Mesothelial cell of epicardium (in vitro differentiated cells): ENCODE measurements at regions not wholly inside any gene's neighbourhood (a gene's known extent, or its start where the extent isn't known, plus 50 kb on each side); places are given as distances from the start of the nearest gene placed in this dataset.

Experiments
- DNase-seq, 2 experiments: peaks; one replicate each; pipeline ENCODE4 v3.0.0; 2021; ENCODE audit warnings: low spot score in 2 of 2; ENCODE audit not compliant: unreplicated experiment in 2 of 2
- H3K27ac Mint-ChIP-seq: 2 replicates; pipeline ENCODE4 v1.8.0; 2021; ENCODE audit warnings: mixed read lengths
- H3K27me3 Mint-ChIP-seq: 2 replicates; pipeline ENCODE4 v1.8.0; 2021; ENCODE audit warnings: low read depth, mixed read lengths
- H3K36me3 Mint-ChIP-seq: 2 replicates; pipeline ENCODE4 v1.8.0; 2021; ENCODE audit warnings: mixed read lengths
- H3K4me1 Mint-ChIP-seq: 2 replicates; pipeline ENCODE4 v1.8.0; 2021; ENCODE audit warnings: mixed read lengths
- H3K4me3 Mint-ChIP-seq: 2 replicates; pipeline ENCODE4 v1.8.0; 2021; ENCODE audit warnings: mild to moderate bottlenecking, moderate library complexity, mixed read lengths
- H3K9me3 Mint-ChIP-seq: 2 replicates; pipeline ENCODE4 v1.8.0; 2021; ENCODE audit warnings: mixed read lengths
- CTCF ChIP-seq: fragments of 200-600 bp; sonication (generic); IDR thresholded peaks from one replicate; pipeline ENCODE4 v1.5.0; 2021; ENCODE audit warnings: antibody characterized with exemption; ENCODE audit not compliant: unreplicated experiment

DNA sequence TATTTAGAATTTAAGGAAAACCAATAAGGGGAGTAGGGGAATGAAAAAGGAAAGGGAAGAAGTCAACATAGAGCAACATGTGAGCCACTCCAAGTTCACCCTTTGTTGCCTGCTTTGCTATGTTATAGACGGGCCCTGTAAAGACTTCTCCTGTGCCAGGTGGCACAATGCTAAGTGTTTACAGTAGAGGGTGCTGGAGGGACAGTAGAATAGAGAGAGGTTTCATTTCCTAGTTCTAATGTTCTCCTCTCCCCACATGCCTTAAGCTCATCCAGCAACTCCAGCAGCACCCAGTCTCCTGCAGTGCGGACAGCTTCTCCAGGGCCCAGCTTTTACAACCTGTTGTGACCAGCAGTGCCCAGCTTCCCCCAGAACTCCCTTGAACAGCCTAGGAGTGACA, 468.0 kb downstream of the HS3ST3B1 start:
- no peak overlapping the region for H3K27ac Mint-ChIP-seq
- TF ChIP-seq CTCF = no peak
- no peak overlapping the region for H3K4me3 Mint-ChIP-seq
- peaks cover 9% of the 10 kb centered on the region for H3K4me1 Mint-ChIP-seq
- H3K36me3 Mint-ChIP-seq = no peaks in the 10 kb centered on the region
- peaks cover 6% of the 10 kb centered on the region for H3K9me3 Mint-ChIP-seq
- no peaks in the 10 kb centered on the region for H3K27me3 Mint-ChIP-seq
- DNase-seq = peak in 1 of 2 experiments; percentile 5

DNA sequence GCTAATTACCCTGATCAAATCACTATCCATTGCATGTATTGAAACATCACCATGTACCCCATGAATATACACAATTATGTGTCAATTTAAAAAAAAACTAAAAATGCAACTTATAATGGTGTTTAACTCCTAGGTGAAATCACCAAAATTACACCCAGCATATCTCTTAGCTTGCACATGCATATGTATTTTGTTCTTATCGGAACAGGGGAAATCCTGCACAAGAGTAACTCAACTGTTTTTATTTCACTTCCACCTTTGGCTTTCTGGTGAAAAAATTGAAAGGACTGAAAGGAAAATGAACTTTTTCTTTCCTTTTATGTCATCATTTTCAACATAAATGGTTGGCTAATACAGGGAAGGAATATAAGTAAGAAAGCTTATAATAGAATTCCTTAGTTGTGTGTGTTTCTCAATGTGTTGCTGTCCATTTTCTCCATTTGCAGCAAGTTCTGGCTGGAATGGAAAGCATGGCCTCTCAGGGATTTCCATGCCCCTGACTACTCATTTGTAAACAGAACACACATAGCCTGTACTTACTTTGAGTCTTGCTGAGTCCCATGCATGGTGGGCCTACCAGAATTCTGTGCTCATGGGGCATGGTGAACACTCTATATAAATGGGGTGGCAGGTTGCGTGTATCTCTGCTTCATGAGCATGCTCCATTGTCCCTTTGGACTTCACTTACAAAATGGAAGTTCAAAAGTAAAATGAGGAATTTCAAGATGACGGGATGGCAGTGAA, 462.0 kb downstream of the HS3ST3B1 start:
- Mint-ChIP-seq H3K36me3 (no peaks in the 10 kb centered on the region), H3K4me1 (peaks cover 5% of the 10 kb centered on the region), H3K9me3 (no peaks in the 10 kb centered on the region), H3K4me3 (no peak overlapping the region), H3K27me3 (no peaks in the 10 kb centered on the region), H3K27ac (no peak overlapping the region)
- DNase-seq = peak in 1 of 2 experiments; percentile 5
- TF ChIP-seq CTCF = no peak

- H3K27ac Mint-ChIP-seq = no peak overlapping the region
- DNase-seq = no peak
- no peaks in the 10 kb centered on the region for H3K36me3 Mint-ChIP-seq
- H3K4me1 Mint-ChIP-seq = peaks cover 5% of the 10 kb centered on the region
- TF ChIP-seq CTCF = no peak
- H3K27me3 Mint-ChIP-seq = no peaks in the 10 kb centered on the region
- H3K9me3 Mint-ChIP-seq = no peaks in the 10 kb centered on the region
- no peak overlapping the region for H3K4me3 Mint-ChIP-seq
Observed at GRCh38 chr17:14760719-14761411, 460.0 kb downstream of the HS3ST3B1 start.

- no peak for DNase-seq
- peaks cover 5% of the 10 kb centered on the region for H3K4me1 Mint-ChIP-seq
- no peaks in the 10 kb centered on the region for H3K9me3 Mint-ChIP-seq
- H3K36me3 Mint-ChIP-seq = no peaks in the 10 kb centered on the region
- no peak for TF ChIP-seq CTCF
- H3K27me3 Mint-ChIP-seq = no peaks in the 10 kb centered on the region
- no peak overlapping the region for H3K27ac Mint-ChIP-seq
- H3K4me3 Mint-ChIP-seq = no peak overlapping the region
Observed at GRCh38 chr17:14760212-14760611, 459.3 kb downstream of the HS3ST3B1 start.

- no peak overlapping the region for H3K4me3 Mint-ChIP-seq
- H3K27me3 Mint-ChIP-seq = no peaks in the 10 kb centered on the region
- no peaks in the 10 kb centered on the region for H3K36me3 Mint-ChIP-seq
- H3K27ac Mint-ChIP-seq = no peak overlapping the region
- TF ChIP-seq CTCF = no peak
- no peak for DNase-seq
- H3K9me3 Mint-ChIP-seq = no peaks in the 10 kb centered on the region
- peaks cover 5% of the 10 kb centered on the region for H3K4me1 Mint-ChIP-seq
Observed at GRCh38 chr17:14759325-14759724, 458.4 kb downstream of the HS3ST3B1 start.
